AG08396 (cell line): ENCODE measurements at regions not wholly inside any gene's neighbourhood (a gene's known extent, or its start where the extent isn't known, plus 50 kb on each side); places are given as distances from the start of the nearest gene placed in this dataset.
A peak's percentile ranks its signal among the peaks of the same experiment; 100 is the strongest.

ENCODE experiments used
- DNase-seq: peaks from one replicate; pipeline ENCODE4 v3.0.0; 2012; ENCODE audit warnings: low spot score, mixed read lengths

- no peak for DNase-seq
These were observed 58.6 kb upstream of the NYAP2 start for GRCh38 chr2:225340923-225341322.

GRCh38 chr2:225337183-225337582 lies 62.3 kb upstream of the NYAP2 start:
- peak; percentile 23 for DNase-seq

DNA sequence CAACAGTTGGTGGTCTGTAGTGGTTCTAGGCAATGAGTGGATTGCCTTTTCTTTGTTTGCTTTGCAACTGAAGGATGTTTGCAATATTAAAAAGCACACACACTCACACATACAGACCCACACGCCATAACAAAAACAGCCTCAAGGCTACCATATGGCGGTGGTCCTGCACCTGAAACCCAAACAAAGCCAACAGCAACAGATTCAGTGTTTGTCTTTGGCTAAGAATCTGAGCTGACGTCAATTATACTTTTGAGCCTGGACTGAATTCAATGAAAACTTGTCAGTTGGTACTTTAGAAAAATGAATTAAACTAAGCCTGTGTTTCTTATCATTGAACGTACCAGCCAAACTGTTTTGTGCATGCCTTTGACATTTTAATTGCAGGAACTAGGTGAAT lies 65.0 kb upstream of the NYAP2 start:
- no peak for DNase-seq

GRCh38 chr2:225328192-225328591 lies 71.3 kb upstream of the NYAP2 start:
- peak; percentile 13 for DNase-seq

GRCh38 chr2:225326969-225327368 lies 72.5 kb upstream of the NYAP2 start:
- DNase-seq: no peak

DNA sequence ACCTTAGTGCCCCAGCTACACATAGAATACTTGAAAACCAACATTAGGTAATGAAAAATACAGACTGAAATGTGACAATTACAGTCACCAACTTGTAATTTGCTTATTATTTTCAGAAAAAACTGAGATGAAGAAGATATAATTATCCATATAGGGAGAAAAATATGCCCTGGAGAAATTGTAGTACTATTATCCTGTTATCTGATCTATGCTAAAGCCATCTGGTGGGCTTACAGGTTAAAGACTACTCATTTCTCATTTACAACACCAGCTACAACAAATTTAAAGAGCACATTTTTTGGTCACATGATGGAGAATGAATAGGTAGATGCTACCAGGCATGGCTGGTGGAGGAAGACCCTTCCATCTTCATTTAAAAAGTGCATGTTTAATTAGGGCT lies 79.6 kb upstream of the NYAP2 start:
- DNase-seq: no peak

DNA sequence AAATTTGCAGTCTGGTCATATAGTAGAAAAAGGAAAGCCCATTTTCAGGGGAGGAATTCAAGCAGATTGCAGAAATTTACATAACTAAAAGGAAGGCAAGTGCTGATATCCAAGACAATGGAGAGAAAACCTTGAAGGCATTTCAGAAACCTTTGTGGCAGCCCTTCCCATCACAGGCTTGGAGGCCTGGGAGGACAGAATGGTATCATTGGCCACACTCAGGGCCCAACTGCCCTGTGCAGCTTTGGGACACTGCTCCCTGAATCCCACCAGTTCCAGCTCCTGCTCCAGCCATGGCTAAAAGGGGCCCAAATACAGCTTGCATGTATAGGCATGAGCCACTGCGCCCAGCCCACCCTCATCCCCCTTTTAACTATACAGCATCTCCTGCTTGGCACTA lies 81.1 kb upstream of the NYAP2 start:
- no peak for DNase-seq

DNA sequence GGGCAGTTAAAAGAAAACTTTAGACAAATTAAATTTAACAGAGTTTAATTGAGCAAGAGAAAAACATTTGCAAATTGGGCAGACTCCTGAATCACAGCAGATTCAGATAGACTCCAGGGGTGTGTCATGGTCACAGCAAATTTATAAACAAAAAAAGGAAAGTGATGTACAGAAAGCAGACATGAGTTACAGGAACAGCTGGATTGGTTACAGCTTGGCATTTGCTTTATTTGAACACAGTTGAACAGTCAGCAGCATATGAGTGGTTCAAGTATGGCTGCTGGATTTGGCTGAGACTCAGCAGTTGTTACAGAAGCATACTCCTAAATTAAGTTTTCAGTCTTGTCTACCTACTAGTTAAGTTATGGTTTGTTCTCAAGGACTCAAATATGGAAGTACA lies 82.3 kb upstream of the NYAP2 start:
- DNase-seq: no peak

DNA sequence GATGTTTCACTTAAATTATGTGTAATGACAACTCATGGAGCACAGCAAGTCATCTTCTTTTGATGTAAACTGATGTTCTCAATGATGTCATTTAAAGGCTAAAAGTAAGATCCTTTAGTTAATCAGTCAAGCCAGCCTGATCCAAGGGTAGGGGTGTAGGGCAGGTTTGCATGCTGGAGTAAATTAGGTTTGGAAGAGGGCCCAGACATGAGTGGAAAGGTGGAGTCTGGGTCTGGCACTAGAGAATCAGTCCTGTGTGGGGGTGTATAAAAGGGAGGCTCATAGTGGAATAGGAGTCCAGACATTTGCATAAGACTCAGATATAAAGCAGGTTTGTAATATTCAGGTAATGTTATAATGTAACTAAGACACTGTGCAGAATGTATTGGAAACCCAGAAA lies 88.8 kb upstream of the NYAP2 start:
- DNase-seq: no peak

DNA sequence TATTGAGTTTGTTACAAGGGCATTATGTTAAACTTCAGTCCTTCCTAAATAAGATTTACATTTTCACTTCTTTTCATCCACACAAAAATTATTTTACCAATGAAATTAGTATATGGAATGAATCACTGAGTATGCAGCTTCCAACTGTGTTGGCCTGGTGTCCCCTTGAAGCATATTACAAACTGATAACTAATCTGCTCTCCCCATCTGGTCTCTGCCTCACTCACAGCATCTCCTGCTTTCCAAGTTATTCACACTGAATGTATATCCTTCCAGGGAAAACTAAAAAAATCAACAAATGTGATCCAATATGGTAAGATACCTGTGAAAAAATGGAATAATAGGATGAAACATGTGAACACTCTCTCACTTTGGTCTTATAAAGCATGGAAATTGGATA lies 90.0 kb upstream of the NYAP2 start:
- no peak for DNase-seq

DNA sequence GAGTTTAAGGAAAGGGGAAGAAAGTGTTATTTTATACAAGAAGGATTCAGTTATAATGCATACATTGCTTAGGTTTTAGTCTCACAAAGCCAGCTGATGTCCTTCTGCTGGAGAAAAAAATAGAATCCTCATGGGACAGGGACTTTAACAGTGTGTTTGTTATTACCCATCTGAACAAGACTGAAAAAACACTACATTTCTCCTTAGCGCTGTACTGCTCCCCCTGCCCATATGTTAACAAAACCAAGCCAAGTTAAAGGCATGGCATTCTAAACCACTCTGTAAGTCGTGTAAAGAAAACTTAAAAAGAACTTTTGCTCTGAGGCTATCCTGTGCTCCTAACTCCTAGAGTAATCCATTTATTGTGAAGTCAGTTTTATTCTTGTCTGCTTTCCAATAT lies 102.6 kb upstream of the NYAP2 start:
- no peak for DNase-seq

DNA sequence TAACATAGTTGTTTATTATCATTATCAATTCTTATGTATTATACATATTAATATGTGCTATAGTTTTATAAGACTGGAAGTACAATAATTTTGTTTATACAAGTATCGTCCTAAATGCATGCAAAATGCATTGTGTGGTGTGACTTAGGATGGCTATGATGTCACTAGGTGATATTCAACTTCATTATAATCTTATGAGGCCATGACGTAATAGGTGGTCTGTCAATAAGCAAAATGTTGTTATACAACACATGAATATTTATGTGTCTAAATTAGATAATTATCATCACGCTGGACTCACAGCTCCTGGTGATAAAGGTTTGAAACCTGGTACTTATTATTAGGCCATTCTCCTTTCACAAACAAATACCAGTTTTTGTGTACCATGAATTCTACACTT lies 104.4 kb upstream of the NYAP2 start:
- DNase-seq: no peak

- no peak for DNase-seq
These were observed 105.9 kb upstream of the NYAP2 start for GRCh38 chr2:225293638-225294037.

DNA sequence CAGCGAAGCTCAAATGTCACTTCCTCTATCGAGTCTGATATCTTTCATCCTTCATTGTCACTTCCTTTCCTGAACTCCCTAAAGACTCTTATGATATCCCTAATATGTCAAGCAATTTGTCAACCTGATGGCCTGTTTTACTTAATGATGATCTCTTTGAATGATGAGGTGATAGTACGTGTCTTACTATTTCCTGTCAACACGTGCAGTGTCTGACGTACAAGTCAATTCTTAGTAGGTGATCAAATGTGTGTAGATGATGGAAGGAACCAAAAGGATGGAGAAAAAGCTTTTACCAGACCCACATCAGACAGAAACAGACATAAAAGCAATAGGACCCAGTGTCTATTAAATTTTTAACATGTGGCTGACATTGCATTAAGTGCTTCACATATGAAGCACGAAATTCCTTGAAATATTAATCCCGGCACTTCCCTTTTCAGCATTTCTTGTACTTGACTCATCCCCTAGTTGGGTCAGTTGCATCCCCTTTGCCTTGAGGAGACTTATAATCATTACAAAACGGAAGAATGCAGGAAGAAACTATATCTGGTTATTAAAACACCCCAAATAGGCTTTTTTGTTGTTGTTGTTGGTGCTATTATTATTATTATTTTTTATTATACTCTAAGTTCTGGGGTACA lies 108.6 kb upstream of the NYAP2 start:
- DNase-seq: no peak

GRCh38 chr2:225289659-225290058 lies 109.9 kb upstream of the NYAP2 start:
- no peak for DNase-seq

GRCh38 chr2:225288986-225289385 lies 110.5 kb upstream of the NYAP2 start:
- no peak for DNase-seq

DNA sequence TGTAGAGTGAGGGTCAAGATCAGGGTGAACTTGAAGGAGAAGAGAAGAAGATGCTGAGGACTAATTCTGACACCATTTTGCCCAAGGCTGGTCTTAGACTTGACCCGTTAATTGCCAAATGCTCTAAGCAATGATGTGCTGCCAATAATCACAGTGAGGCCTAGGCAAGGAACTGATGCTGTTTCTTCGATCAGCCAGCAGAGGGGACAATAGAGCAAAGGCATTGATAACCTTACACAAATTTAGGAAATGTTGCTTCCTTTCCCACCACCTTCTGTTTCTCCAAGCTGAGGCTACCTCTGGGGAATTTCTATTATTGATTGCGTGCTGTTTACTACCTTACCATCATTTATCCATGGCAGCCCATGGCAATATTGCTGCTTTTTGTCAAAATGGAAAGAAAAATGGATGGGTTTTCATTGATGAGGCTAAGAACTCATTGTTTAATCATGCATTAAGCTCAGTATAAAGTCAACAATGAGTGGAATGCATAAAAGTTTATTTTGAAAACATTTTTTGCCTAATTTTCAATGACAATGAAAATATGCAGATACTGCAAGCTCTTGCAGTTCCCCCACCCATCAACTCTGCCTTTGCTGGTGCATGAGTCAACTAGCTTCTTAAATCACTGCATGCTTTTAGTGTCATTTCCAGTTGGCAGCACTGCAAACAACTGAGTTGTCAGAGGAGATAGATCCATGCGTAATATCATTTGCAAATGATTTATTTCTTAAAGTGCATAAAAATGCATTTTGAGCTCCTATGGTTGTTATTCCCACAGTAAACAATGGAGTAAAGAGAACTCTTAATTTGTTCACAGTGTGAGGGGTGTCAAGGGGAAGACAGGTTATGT lies 116.4 kb upstream of the NYAP2 start:
- peak; percentile 42 for DNase-seq

DNA sequence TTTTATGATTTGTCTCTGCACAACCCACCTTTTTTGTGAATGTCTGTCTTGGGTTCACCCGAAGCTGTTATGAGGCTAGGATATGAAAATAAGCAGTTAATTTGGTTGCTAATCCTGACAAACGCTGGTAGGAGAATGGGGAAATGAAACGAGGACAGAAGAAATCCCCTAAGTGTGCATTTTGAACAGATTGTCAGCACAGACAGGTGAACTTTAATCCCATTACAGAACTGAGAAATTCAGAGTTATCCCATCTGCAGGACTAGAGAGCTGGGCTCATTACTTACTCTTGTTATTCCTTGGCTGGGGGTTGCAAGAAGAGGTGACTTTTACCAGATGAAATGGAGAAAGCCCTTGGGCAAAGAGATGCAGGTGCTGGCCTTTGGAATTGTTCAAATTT lies 123.3 kb upstream of the NYAP2 start:
- no peak for DNase-seq

GRCh38 chr2:225275443-225275842 lies 124.1 kb upstream of the NYAP2 start:
- no peak for DNase-seq

DNA sequence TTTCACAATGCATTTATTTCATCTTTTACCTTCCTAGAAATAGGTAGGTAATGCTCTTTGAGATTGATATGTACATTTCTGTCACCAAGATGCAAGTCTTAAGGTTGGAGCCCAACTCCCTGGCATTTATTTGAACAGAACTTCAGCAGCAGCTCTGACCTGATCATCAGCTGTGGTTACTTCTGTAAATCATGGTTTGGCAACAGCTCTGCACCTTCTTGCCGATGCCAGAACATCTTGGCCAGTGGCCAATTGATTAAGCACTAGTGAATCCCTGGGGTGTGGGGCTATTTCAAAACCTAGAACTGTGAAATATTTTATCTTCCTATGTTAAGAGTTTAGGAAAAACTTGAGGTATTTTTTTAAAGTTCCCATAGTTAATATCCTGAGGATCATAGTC lies 124.8 kb upstream of the NYAP2 start:
- DNase-seq: no peak

- DNase-seq: no peak
These were observed 127.3 kb upstream of the NYAP2 start for GRCh38 chr2:225272173-225272572.

DNA sequence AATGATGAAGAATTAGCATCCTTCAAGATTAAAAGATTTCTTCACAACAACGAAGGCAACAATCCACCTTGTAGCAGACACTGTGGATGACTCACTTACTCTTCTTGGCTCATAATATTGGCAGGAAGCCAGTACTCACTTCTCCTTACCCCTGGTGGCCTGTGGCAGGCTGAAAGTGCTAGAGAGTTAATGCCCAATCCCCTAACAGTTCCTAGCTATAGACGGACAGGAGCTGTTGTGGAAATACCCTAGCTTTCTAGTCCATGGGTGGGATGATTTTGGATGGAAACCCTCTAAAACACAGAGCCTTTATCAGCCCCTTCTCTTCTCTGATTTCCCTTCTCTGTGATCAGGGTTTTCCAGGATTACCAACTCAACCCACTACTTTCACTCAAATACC lies 128.6 kb upstream of the NYAP2 start:
- peak; percentile 13 for DNase-seq

GRCh38 chr2:225270053-225270452 lies 129.5 kb upstream of the NYAP2 start:
- no peak for DNase-seq

- no peak for DNase-seq
These were observed 145.1 kb upstream of the NYAP2 start for GRCh38 chr2:225254363-225254762.
